ENCODE measurements at regions not wholly inside any gene's neighbourhood (a gene's known extent, or its start where the extent isn't known, plus 50 kb on each side); places are given as distances from the start of the nearest gene placed in this dataset.

- DNase-seq = no peak
- Mint-ChIP-seq H3K36me3 (ENCODE audit: low read depth) (no peaks in the 10 kb centered on the region), H3K4me3 (no peak overlapping the region), H3K9me3 (peaks cover 6% of the 10 kb centered on the region), H3K27ac (no peak overlapping the region), H3K27me3 (ENCODE audit: insufficient read depth) (no peaks in the 10 kb centered on the region), H3K4me1 (ENCODE audit: low read depth) (peaks cover 17% of the 10 kb centered on the region)
- TF ChIP-seq CTCF (IDR thresholded peaks at IDR 0.05) = no peak
Measured at GRCh38 chr6:169023161-169023874, 230.3 kb downstream of the THBS2 start.

- Mint-ChIP-seq H3K9me3 (peaks cover 7% of the 10 kb centered on the region), H3K27ac (no peak overlapping the region), H3K27me3 (ENCODE audit: insufficient read depth) (no peaks in the 10 kb centered on the region), H3K36me3 (ENCODE audit: low read depth) (peaks cover 1% of the 10 kb centered on the region; the same call in 1 of the 2 replicates), H3K4me1 (ENCODE audit: low read depth) (peaks cover 26% of the 10 kb centered on the region), H3K4me3 (no peak overlapping the region)
- TF ChIP-seq CTCF (IDR thresholded peaks at IDR 0.05) = peak; percentile 8; the same call in 1 of the 2 replicates
- no peak for DNase-seq
Measured at GRCh38 chr6:169022079-169022478, 231.6 kb downstream of the THBS2 start.

GRCh38 chr6:169020821-169021220 lies 232.8 kb downstream of the THBS2 start:
- no peaks in the 10 kb centered on the region for H3K27me3 Mint-ChIP-seq (ENCODE audit: insufficient read depth)
- peaks cover 5% of the 10 kb centered on the region; the same call in 1 of the 2 replicates for H3K36me3 Mint-ChIP-seq (ENCODE audit: low read depth)
- H3K4me3 Mint-ChIP-seq = no peak overlapping the region
- DNase-seq = no peak
- no peak for TF ChIP-seq CTCF (IDR thresholded peaks at IDR 0.05)
- H3K4me1 Mint-ChIP-seq (ENCODE audit: low read depth) = peaks cover 19% of the 10 kb centered on the region; the same call in 1 of the 2 replicates
- H3K9me3 Mint-ChIP-seq = peaks cover 10% of the 10 kb centered on the region
- no peak overlapping the region for H3K27ac Mint-ChIP-seq

- no peak overlapping the region for H3K4me3 Mint-ChIP-seq
- no peak overlapping the region for H3K27ac Mint-ChIP-seq
- no peak for DNase-seq
- H3K4me1 Mint-ChIP-seq (ENCODE audit: low read depth) = peaks cover 19% of the 10 kb centered on the region; the same call in 1 of the 2 replicates
- H3K9me3 Mint-ChIP-seq = peaks cover 10% of the 10 kb centered on the region
- H3K27me3 Mint-ChIP-seq (ENCODE audit: insufficient read depth) = peaks cover 2% of the 10 kb centered on the region; the same call in 1 of the 2 replicates
- peak; percentile 48 for TF ChIP-seq CTCF (IDR thresholded peaks at IDR 0.05)
- H3K36me3 Mint-ChIP-seq (ENCODE audit: low read depth) = peaks cover 5% of the 10 kb centered on the region; the same call in 1 of the 2 replicates
Measured at GRCh38 chr6:169019727-169020491, 233.7 kb downstream of the THBS2 start.

GRCh38 chr6:169019111-169019510 lies 234.5 kb downstream of the THBS2 start:
- Mint-ChIP-seq H3K4me1 (ENCODE audit: low read depth) (peaks cover 19% of the 10 kb centered on the region; the same call in 1 of the 2 replicates), H3K36me3 (ENCODE audit: low read depth) (peaks cover 5% of the 10 kb centered on the region; the same call in 1 of the 2 replicates), H3K9me3 (peaks cover 10% of the 10 kb centered on the region), H3K4me3 (no peak overlapping the region), H3K27me3 (ENCODE audit: insufficient read depth) (peaks cover 2% of the 10 kb centered on the region; the same call in 1 of the 2 replicates), H3K27ac (no peak overlapping the region)
- no peak for DNase-seq
- TF ChIP-seq CTCF (IDR thresholded peaks at IDR 0.05) = no peak

All from HFFc6 (cell line).